Upper lobe of left lung (tissue), 6 donors: ENCODE measurements at regions not wholly inside any gene's neighbourhood (a gene's known extent, or its start where the extent isn't known, plus 50 kb on each side); places are given as distances from the start of the nearest gene placed in this dataset.

Experiments used
- ATAC-seq, 2 donors: fragments of 200-7000 bp; cut with Tn5 transposase; one replicate each; pipeline ENCODE4 v1.9.1; 2022; ENCODE audit warnings: mild to moderate bottlenecking in 2 of 2, moderate library complexity in 2 of 2; ENCODE audit not compliant: low FRiP score in 2 of 2
- DNase-seq, 2 donors: peaks; one replicate each; pipeline ENCODE4 v3.0.0-alpha.2; 2019 to 2020
- H3K27ac ChIP-seq, 4 donors: fragments of 200-600 bp; sonication (generic); one replicate each; pipeline ENCODE4 v1.5.1; 2016 to 2019
- H3K27me3 ChIP-seq, 4 donors: fragments of 200-600 bp; sonication (generic); one replicate each; pipeline ENCODE4 v1.5.1; 2017 to 2019
- H3K36me3 ChIP-seq, 4 donors: fragments of 200-600 bp; sonication (generic); one replicate each; pipeline ENCODE4 v1.5.1; 2016 to 2019
- H3K4me1 ChIP-seq, 4 donors: fragments of 200-600 bp; sonication (generic); one replicate each; pipeline ENCODE4 v1.5.1; 2018 to 2019
- H3K4me3 ChIP-seq, 4 donors: fragments of 200-600 bp; sonication (generic); one replicate each; pipeline ENCODE4 v1.5.1; 2017 to 2019; ENCODE audit warnings: mild to moderate bottlenecking in 2 of 4, moderate library complexity in 1 of 4
- H3K9me3 ChIP-seq, 4 donors: fragments of 200-600 bp; sonication (generic); one replicate each; pipeline ENCODE4 v1.5.1; 2018 to 2019
- EP300 ChIP-seq, 4 donors: sonication (generic); formaldehyde crosslinking; IDR thresholded peaks; one replicate each; pipeline ENCODE4 v1.5.1; 2017; ENCODE audit warnings: antibody characterized with exemption in 4 of 4, control low read depth in 2 of 4
- POLR2A ChIP-seq, 4 donors: fragments of 450-650 bp; IDR thresholded peaks; one replicate each; pipeline ENCODE4 v1.5.1; 2016 to 2017; ENCODE audit warnings: antibody characterized with exemption in 4 of 4, mild to moderate bottlenecking in 2 of 4
- POLR2AphosphoS5 ChIP-seq, 2 donors: sonication (generic); formaldehyde crosslinking; IDR thresholded peaks; one replicate each; pipeline ENCODE4 v1.5.1; 2017; ENCODE audit warnings: antibody characterized with exemption in 2 of 2
- WGBS, 2 donors: methylation state at CpG; one replicate each; pipeline ENCODE4 v1.1.5; 2017 to 2018; 5-methylcytosine and 5-hydroxymethylcytosine counted together
- TF ChIP-seq, protein P1 (sequence below), 6 experiments: fragments of 450-650 bp in 4 of 6; fragments of 200-600 bp in 2 of 6; sonication (generic) in 2 of 6; IDR thresholded peaks; one replicate each; pipeline ENCODE4 v1.5.1; 2016 to 2019; ENCODE audit warnings: antibody characterized with exemption in 6 of 6
- donor health status: DM: no; HTN: no; CAD: no; lungs with moderate emphysema.
- donor health status: DM: no; HTN: yes; CAD: no; lungs with severe emphysema.

DNA sequence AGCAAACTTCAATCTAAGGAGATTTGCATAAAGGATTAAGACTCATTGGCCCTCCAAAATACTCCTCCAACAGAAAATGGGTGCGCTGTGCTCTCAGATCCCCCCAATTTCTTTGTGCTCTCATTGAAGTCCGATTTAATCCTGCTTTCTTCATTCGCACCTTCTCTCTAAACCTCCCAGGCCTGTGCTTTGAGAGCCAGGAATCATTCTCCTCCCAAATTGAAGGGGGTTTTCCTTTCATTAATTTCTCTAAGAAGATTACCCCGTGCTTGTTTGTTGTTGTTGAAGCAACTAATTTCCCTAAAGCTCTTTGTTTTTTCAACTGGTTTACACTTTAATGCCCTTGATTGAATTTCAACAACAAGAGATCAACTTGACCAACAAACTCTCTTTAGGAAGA is 304.2 kb upstream of the IRX3 start:
- no peak overlapping the region for H3K27ac ChIP-seq
- DNase-seq, result no peak
- no peak for ATAC-seq
- no peak overlapping the region for H3K4me3 ChIP-seq
- no peaks in the 10 kb centered on the region for H3K4me1 ChIP-seq
- TF ChIP-seq, protein P1, sequence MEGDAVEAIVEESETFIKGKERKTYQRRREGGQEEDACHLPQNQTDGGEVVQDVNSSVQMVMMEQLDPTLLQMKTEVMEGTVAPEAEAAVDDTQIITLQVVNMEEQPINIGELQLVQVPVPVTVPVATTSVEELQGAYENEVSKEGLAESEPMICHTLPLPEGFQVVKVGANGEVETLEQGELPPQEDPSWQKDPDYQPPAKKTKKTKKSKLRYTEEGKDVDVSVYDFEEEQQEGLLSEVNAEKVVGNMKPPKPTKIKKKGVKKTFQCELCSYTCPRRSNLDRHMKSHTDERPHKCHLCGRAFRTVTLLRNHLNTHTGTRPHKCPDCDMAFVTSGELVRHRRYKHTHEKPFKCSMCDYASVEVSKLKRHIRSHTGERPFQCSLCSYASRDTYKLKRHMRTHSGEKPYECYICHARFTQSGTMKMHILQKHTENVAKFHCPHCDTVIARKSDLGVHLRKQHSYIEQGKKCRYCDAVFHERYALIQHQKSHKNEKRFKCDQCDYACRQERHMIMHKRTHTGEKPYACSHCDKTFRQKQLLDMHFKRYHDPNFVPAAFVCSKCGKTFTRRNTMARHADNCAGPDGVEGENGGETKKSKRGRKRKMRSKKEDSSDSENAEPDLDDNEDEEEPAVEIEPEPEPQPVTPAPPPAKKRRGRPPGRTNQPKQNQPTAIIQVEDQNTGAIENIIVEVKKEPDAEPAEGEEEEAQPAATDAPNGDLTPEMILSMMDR (IDR thresholded peaks at IDR 0.05), result no peak
- TF ChIP-seq POLR2A (IDR thresholded peaks at IDR 0.05), result no peak
- TF ChIP-seq POLR2AphosphoS5 (IDR thresholded peaks at IDR 0.05), result no peak
- TF ChIP-seq EP300 (IDR thresholded peaks at IDR 0.05), result no peak
- WGBS, 2 donors, result 51 to 62% methylated on average over 4 of the region's 4 CpGs
- H3K36me3 ChIP-seq, result no peaks in the 10 kb centered on the region
- no peaks in the 10 kb centered on the region for H3K27me3 ChIP-seq
- no peaks in the 10 kb centered on the region for H3K9me3 ChIP-seq

DNA sequence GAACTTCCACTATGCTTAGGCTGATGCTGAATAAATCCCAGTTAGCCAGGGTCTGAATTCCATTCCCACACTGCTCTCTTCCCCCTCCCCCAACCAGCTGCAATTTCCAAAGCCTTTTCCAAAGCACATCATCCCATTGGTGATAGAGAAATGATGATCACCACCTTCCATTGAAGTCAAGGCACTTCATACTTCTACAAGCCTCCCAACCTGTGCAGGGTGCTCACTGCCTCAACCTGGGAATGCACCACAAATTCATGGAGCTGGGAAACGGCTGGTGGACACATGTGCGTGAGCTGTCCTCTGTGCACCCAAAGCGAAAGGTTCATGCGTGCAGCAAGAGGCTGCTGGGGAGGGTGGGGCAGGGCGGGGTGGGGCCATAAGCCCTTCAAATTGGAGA is 302.7 kb upstream of the IRX3 start:
- TF ChIP-seq POLR2A (IDR thresholded peaks at IDR 0.05) (no peak), POLR2AphosphoS5 (IDR thresholded peaks at IDR 0.05) (no peak), EP300 (IDR thresholded peaks at IDR 0.05) (no peak)
- TF ChIP-seq, protein P1 (IDR thresholded peaks at IDR 0.05), result no peak
- WGBS, 2 donors, result 70 to 82% methylated on average over 5 of the region's 5 CpGs
- Histone ChIP-seq H3K27me3 (no peaks in the 10 kb centered on the region), H3K27ac (no peak overlapping the region), H3K4me3 (no peak overlapping the region), H3K4me1 (no peaks in the 10 kb centered on the region), H3K36me3 (no peaks in the 10 kb centered on the region), H3K9me3 (no peaks in the 10 kb centered on the region)
- ATAC-seq (no peak), DNase-seq (no peak)

DNA sequence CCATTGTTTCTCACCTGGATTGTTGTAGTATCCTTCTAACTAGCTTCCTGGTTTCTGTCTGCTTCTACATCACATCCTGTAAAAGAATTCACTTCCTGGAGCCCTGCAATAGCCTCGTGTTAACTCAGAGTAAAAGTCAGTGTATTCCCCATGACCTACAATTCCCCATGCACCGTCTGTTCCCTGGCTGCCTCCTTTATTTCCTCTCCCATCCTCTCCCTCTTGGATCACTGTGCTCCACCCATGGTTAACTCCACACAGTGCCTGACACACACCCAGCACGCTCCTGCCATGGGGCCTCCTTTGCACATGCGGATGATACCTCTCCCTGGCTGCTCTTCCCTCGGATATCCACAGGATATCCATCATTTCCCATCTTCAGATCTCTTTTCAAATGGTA is 301.4 kb upstream of the IRX3 start:
- no peak overlapping the region for H3K27ac ChIP-seq
- TF ChIP-seq POLR2A (IDR thresholded peaks at IDR 0.05), result no peak
- no peak for TF ChIP-seq EP300 (IDR thresholded peaks at IDR 0.05)
- TF ChIP-seq, protein P1 (IDR thresholded peaks at IDR 0.05), result no peak
- TF ChIP-seq POLR2AphosphoS5 (IDR thresholded peaks at IDR 0.05), result no peak
- no peaks in the 10 kb centered on the region for H3K4me1 ChIP-seq
- H3K9me3 ChIP-seq, result no peaks in the 10 kb centered on the region
- 51 to 54% methylated on average over 5 of the region's 5 CpGs for WGBS, 2 donors
- H3K36me3 ChIP-seq, result no peaks in the 10 kb centered on the region
- DNase-seq (no peak), ATAC-seq (peak in 1 of 2 donors; percentile 62)
- H3K4me3 ChIP-seq, result no peak overlapping the region
- H3K27me3 ChIP-seq, result no peaks in the 10 kb centered on the region

DNA sequence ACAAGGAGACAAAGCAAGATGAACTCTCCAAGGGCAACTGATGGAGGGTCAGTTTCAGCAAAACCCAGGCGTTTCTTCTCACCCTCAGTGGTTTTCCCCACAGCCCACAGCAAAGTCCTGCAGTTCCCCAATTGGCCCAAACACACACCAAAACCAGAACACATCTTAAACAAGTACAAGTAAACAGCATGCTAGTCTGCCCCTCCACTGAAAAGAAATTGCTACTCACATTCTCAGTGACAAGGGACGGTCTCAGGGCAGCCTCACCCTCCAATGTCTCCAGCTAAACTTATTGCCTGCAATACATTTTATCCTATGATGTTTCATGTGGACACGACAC is 300.6 kb upstream of the IRX3 start:
- no peaks in the 10 kb centered on the region for H3K27me3 ChIP-seq
- no peak for TF ChIP-seq POLR2A (IDR thresholded peaks at IDR 0.05)
- TF ChIP-seq POLR2AphosphoS5 (IDR thresholded peaks at IDR 0.05), result no peak
- no peak for TF ChIP-seq EP300 (IDR thresholded peaks at IDR 0.05)
- TF ChIP-seq, protein P1 (IDR thresholded peaks at IDR 0.05), result no peak
- no peaks in the 10 kb centered on the region for H3K9me3 ChIP-seq
- 57 to 83% methylated on average over 2 to 3 of the region's 3 CpGs for WGBS, 2 donors
- no peak overlapping the region for H3K27ac ChIP-seq
- ATAC-seq, result no peak
- no peaks in the 10 kb centered on the region for H3K4me1 ChIP-seq
- H3K4me3 ChIP-seq, result no peak overlapping the region
- no peaks in the 10 kb centered on the region for H3K36me3 ChIP-seq
- DNase-seq, result no peak

DNA sequence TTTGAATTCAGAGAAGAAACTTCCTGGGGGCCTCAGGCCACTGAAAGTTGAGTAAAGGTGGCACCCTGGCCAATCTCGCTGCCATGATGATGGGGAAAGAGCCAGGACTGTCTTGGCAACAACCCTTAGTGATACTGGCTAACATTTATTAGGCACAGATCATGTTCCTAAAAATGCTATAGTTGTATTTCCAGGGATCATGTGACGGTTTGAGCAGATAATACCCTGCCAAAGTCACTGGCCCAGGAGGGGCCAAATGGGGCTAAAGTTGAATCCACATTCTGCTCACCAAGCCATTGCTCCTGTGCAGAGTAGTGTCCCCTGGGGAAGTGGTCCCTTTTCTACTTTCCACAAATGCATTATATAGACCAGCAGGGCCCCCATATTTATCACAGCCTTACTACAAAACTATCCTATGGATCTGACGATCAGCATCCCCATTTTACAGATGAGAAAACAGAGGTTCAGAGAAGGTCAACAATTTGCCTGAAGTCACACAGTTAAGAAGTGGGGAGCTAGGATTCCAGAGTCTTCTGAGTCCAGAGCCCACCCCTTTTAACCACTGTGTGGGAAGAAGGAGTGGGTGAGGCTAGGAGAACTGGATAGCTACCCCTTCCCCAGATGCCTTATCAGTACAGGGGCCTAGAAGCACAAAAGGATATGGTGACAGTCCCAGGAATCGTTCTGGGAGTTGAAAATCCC is 300.0 kb upstream of the IRX3 start:
- Histone ChIP-seq H3K27me3 (no peaks in the 10 kb centered on the region), H3K4me3 (no peak overlapping the region), H3K27ac (no peak overlapping the region), H3K4me1 (no peaks in the 10 kb centered on the region), H3K36me3 (no peaks in the 10 kb centered on the region), H3K9me3 (no peaks in the 10 kb centered on the region)
- no peak for DNase-seq
- no peak for ATAC-seq
- no peak for TF ChIP-seq POLR2AphosphoS5 (IDR thresholded peaks at IDR 0.05)
- no peak for TF ChIP-seq POLR2A (IDR thresholded peaks at IDR 0.05)
- TF ChIP-seq EP300 (IDR thresholded peaks at IDR 0.05), result no peak
- TF ChIP-seq, protein P1 (IDR thresholded peaks at IDR 0.05), result no peak
- 81 to 85% methylated on average over 4 of the region's 4 CpGs for WGBS, 2 donors
